DOHH2 (cell line): ENCODE measurements at regions not wholly inside any gene's neighbourhood (a gene's known extent, or its start where the extent isn't known, plus 50 kb on each side); places are given as distances from the start of the nearest gene placed in this dataset.

ENCODE experiments used
- H3F3A ChIP-seq: fragments of 200-600 bp; sonication (generic), shearing (Covaris generic); 2 replicates; pipeline ENCODE4 v1.6.0; 2016; ENCODE audit warnings: antibody characterized with exemption, mild to moderate bottlenecking; ENCODE audit not compliant: control insufficient read depth, insufficient read depth
- H3K27ac ChIP-seq: fragments of 200-600 bp; sonication (generic); 2 replicates; pipeline ENCODE4 v1.5.1; 2014; ENCODE audit warnings: low read depth, mild to moderate bottlenecking, low read length, moderate library complexity
- H3K27me3 ChIP-seq: fragments of 200-600 bp; sonication (generic); 2 replicates; pipeline ENCODE4 v1.6.1; 2014; ENCODE audit warnings: mild to moderate bottlenecking, low read length, mixed read lengths; ENCODE audit not compliant: control insufficient read depth
- H3K36me3 ChIP-seq: fragments of 200-600 bp; sonication (generic); 2 replicates; pipeline ENCODE4 v1.6.1; 2014; ENCODE audit warnings: mild to moderate bottlenecking, low read length, moderate library complexity, mixed read lengths; ENCODE audit not compliant: control insufficient read depth
- H3K4me1 ChIP-seq: fragments of 200-600 bp; sonication (generic); 2 replicates; pipeline ENCODE4 v1.6.1; 2014; ENCODE audit warnings: mild to moderate bottlenecking, low read length, mixed read lengths; ENCODE audit not compliant: control insufficient read depth
- H3K4me2 ChIP-seq: fragments of 200-600 bp; sonication (generic); 2 replicates; pipeline ENCODE4 v1.6.0; 2014; ENCODE audit warnings: mild to moderate bottlenecking, low read length, moderate library complexity
- H3K4me3 ChIP-seq: fragments of 200-600 bp; sonication (generic); 2 replicates; pipeline ENCODE4 v1.5.1; 2014; ENCODE audit warnings: mild to moderate bottlenecking, low read length, mixed read lengths
- H3K79me2 ChIP-seq: fragments of 200-600 bp; sonication (generic); 2 replicates; pipeline ENCODE4 v1.6.1; 2014; ENCODE audit warnings: mild to moderate bottlenecking, low read length, mixed read lengths; ENCODE audit not compliant: control insufficient read depth
- H3K9me2 ChIP-seq: fragments of 200-600 bp; sonication (generic); replicated peaks from 2 replicates; pipeline ENCODE4 v1.6.1; 2014; ENCODE audit warnings: mild to moderate bottlenecking, low read length, mixed read lengths; ENCODE audit not compliant: control insufficient read depth
- H3K9me3 ChIP-seq: fragments of 200-600 bp; sonication (generic); 2 replicates; pipeline ENCODE4 v1.6.1; 2014; ENCODE audit warnings: antibody characterized with exemption, low read length, mixed read lengths; ENCODE audit not compliant: control insufficient read depth, insufficient read depth
- H4K20me1 ChIP-seq: fragments of 200-600 bp; sonication (generic); 2 replicates; pipeline ENCODE4 v1.6.0; 2014; ENCODE audit warnings: low read depth, mild to moderate bottlenecking, antibody characterized with exemption, low read length, moderate library complexity; ENCODE audit not compliant: control insufficient read depth, insufficient read depth
- EZH2phosphoT487 ChIP-seq: fragments of 200-600 bp; sonication (generic); IDR thresholded peaks from 2 replicates; pipeline ENCODE4 v1.6.1; 2017; ENCODE audit warnings: borderline replicate concordance, mild to moderate bottlenecking, antibody characterized with exemption, low read length, moderate library complexity, mixed read lengths
- TF ChIP-seq, protein P1 (sequence below): fragments of 200-600 bp; sonication (generic); IDR thresholded peaks from one replicate; pipeline ENCODE4 v1.5.1; 2014; ENCODE audit warnings: antibody characterized with exemption, mild to moderate bottlenecking, low read depth, low read length; ENCODE audit not compliant: poor library complexity, severe bottlenecking

DNA sequence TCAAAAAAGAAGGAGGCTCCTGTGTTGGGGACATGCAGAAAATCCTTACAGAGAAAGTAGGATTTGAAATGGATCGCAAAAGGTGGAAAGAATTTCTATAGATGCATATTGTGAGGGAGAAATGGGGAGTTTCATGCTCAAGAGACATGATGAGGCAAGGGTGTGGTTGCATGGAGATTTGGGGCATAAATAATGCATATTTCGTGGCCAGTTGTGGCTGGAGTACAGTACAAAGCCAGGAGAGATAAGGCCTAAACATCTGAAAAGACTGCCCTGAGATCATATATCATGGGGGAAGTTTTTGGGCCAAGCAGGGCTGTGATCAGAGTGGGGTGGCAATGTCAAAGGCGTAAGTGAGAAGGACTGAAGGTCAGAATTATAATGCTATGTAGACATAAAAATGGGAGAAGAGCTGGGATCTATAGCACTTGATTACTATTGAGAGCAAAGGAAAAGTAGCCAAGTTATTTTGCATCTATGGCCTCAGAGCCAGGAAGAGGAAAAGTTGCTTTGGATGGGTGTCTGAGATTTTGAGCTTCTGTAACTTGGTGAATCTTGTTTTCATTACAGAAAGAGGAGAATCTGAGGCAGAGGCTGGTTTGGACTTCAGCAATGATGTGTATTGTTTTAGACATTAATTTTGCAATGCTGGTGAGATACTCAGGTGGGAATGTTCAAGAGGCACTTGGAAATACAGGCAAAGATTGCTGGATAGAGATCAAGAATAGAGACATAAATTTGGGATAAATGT is 166.6 kb downstream of the INHBA start:
- no peaks in the 10 kb centered on the region for H3K79me2 ChIP-seq
- no peaks in the 10 kb centered on the region for H4K20me1 ChIP-seq
- TF ChIP-seq, protein P1, sequence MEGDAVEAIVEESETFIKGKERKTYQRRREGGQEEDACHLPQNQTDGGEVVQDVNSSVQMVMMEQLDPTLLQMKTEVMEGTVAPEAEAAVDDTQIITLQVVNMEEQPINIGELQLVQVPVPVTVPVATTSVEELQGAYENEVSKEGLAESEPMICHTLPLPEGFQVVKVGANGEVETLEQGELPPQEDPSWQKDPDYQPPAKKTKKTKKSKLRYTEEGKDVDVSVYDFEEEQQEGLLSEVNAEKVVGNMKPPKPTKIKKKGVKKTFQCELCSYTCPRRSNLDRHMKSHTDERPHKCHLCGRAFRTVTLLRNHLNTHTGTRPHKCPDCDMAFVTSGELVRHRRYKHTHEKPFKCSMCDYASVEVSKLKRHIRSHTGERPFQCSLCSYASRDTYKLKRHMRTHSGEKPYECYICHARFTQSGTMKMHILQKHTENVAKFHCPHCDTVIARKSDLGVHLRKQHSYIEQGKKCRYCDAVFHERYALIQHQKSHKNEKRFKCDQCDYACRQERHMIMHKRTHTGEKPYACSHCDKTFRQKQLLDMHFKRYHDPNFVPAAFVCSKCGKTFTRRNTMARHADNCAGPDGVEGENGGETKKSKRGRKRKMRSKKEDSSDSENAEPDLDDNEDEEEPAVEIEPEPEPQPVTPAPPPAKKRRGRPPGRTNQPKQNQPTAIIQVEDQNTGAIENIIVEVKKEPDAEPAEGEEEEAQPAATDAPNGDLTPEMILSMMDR, result no peak
- no peak for TF ChIP-seq EZH2phosphoT487
- no peaks in the 10 kb centered on the region for H3F3A ChIP-seq
- no peaks in the 10 kb centered on the region for H3K9me3 ChIP-seq
- H3K27me3 ChIP-seq, result no peaks in the 10 kb centered on the region
- no peaks in the 10 kb centered on the region for H3K4me1 ChIP-seq
- no peak overlapping the region for H3K4me2 ChIP-seq
- no peak overlapping the region for H3K27ac ChIP-seq
- H3K36me3 ChIP-seq, result no peaks in the 10 kb centered on the region
- H3K4me3 ChIP-seq, result no peak overlapping the region
- H3K9me2 ChIP-seq, result no peaks in the 10 kb centered on the region

DNA sequence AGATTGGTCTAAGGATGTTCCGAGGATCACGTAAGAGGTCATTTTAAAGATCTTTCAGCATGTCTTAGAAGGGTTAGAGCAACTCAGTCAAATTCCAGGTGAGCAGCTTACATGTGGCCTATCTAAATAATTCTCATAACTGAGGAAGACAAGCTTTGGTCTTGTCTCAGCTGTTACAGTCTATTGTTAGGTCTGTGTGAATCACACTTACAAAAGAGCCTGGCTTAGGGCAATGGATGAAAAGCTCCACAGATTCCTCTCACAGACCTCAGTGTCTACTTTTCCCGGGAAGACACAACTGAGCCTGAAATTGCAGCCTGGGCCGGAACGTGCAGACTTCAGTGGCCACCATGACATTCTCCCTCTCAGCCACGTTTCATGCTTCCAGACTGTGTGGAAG is 173.1 kb downstream of the INHBA start:
- Histone ChIP-seq H3K9me2 (no peaks in the 10 kb centered on the region; the same call in 1 of the 2 replicates), H3K27ac (no peak overlapping the region), H3K79me2 (no peaks in the 10 kb centered on the region), H4K20me1 (no peaks in the 10 kb centered on the region), H3K4me1 (no peaks in the 10 kb centered on the region), H3K27me3 (no peaks in the 10 kb centered on the region), H3F3A (no peaks in the 10 kb centered on the region), H3K9me3 (no peaks in the 10 kb centered on the region), H3K4me2 (no peak overlapping the region), H3K4me3 (no peak overlapping the region), H3K36me3 (no peaks in the 10 kb centered on the region)
- TF ChIP-seq, protein P1, result no peak

DNA sequence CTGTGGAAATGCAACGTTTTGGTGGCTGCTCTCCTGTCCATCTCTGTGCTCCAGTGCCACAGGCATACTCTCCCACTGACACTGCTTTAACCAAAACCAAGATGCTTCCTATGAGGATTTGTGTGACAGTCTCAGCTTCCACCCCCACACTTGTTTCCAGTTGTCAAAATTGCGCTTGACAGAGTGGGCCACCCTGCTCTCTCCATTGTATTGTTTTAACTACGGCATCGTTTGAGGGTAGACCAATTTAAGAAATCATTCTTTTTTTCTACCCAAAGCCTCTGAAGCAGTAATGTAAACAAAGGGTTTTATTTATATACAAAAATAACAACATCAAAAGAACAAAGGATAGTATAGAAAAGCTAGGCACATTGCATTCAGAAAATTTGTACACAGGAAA is 178.0 kb downstream of the INHBA start:
- H3K4me1 ChIP-seq, result no peaks in the 10 kb centered on the region
- no peaks in the 10 kb centered on the region; the same call in 1 of the 2 replicates for H3K9me2 ChIP-seq
- peaks cover 22% of the 10 kb centered on the region for H3K9me3 ChIP-seq
- no peaks in the 10 kb centered on the region for H3F3A ChIP-seq
- no peak for TF ChIP-seq EZH2phosphoT487
- TF ChIP-seq, protein P1, result no peak
- H3K4me3 ChIP-seq, result no peak overlapping the region
- no peak overlapping the region for H3K27ac ChIP-seq
- H3K36me3 ChIP-seq, result no peaks in the 10 kb centered on the region
- no peaks in the 10 kb centered on the region for H3K27me3 ChIP-seq
- no peak overlapping the region for H3K4me2 ChIP-seq
- no peaks in the 10 kb centered on the region for H4K20me1 ChIP-seq
- H3K79me2 ChIP-seq, result no peaks in the 10 kb centered on the region
